Vagina (tissue), 2 donors: ENCODE measurements at regions not wholly inside any gene's neighbourhood (a gene's known extent, or its start where the extent isn't known, plus 50 kb on each side); places are given as distances from the start of the nearest gene placed in this dataset.

ENCODE experiments used
- DNase-seq, 2 donors: peaks; one replicate each; pipeline ENCODE4 v3.0.0-alpha.2; 2017; ENCODE audit errors: extremely low spot score in 2 of 2
- H3K27ac ChIP-seq: fragments of 200-600 bp; sonication (generic); one replicate; pipeline ENCODE4 v1.5.1; 2019
- H3K27me3 ChIP-seq: fragments of 200-600 bp; sonication (generic); one replicate; pipeline ENCODE4 v1.5.1; 2019
- H3K36me3 ChIP-seq, 2 donors: fragments of 200-600 bp; sonication (generic); one replicate each; pipeline ENCODE4 v1.5.1; 2017 to 2019
- H3K4me1 ChIP-seq: fragments of 200-600 bp; sonication (generic); one replicate; pipeline ENCODE4 v1.5.1; 2019
- H3K4me3 ChIP-seq, 2 donors: fragments of 200-600 bp; sonication (generic); 1 replicate in 1 of 2; 2 replicates in 1 of 2; pipeline ENCODE4 v1.5.1; 2016 to 2019
- H3K9me3 ChIP-seq: fragments of 200-600 bp; sonication (generic); one replicate; pipeline ENCODE4 v1.5.1; 2019
- CTCF ChIP-seq, 3 experiments: fragments of 450-650 bp in 2 of 3; fragments of 200-600 bp in 1 of 3; sonication (generic) in 1 of 3; IDR thresholded peaks; one replicate each; pipeline ENCODE4 v1.5.1; 2017 to 2019; ENCODE audit warnings: antibody characterized with exemption in 3 of 3, mild to moderate bottlenecking in 2 of 3, moderate library complexity in 2 of 3
- POLR2A ChIP-seq, 2 donors: fragments of 450-650 bp; IDR thresholded peaks; one replicate each; pipeline ENCODE4 v1.6.1; 2017; ENCODE audit warnings: antibody characterized with exemption in 2 of 2, mild to moderate bottlenecking in 2 of 2, moderate library complexity in 2 of 2
- POLR2AphosphoS5 ChIP-seq, 2 donors: sonication (generic); formaldehyde crosslinking; IDR thresholded peaks; one replicate each; pipeline ENCODE4 v1.9.0; 2017; ENCODE audit warnings: antibody characterized with exemption in 2 of 2, mild to moderate bottlenecking in 2 of 2, low read depth in 1 of 2; ENCODE audit not compliant: insufficient read depth in 1 of 2
- intact Hi-C: fragments of 100-400 bp; cut with DNase I; formaldehyde crosslinking; loops from one replicate; pipeline ENCODE4 v1.15.1; 2023

DNA sequence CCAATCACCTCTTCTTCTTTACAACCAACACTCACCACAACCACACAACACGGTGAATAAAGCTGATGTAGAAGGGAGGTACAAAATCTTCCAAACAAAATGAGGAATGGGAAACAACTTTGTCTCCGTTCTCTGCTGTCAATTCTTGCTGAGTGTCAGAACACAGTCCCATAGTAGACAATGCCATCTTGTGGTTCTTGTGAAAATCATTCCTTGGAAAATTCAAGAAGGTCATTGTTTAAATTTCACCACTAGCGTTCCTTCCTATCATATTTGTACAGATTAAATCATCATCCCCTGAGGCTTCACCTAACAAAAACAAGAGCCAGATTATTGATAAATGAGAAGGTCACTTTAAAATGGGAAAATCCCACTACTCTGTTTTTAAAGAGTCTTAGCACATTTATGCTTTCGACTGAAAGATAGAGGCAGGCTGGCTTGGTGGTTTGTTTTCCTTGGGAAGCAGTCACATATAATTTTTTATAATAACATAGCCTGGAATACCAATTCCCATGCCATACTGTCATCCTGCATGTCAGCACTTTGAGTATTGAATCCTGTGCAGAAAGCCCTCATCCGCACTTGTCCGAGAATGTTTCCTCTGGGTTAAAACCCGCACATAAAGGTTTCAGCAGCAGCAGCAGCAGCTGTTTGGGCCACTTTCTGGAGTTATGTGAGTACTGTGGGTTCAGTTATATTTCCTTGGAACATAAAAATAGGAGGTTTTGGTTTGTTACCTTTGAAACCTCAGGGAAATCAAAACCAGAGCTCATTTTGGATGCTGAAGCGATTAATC is 395.0 kb upstream of the SMARCA2 start:
- no peaks in the 10 kb centered on the region for H3K4me1 ChIP-seq
- no peak overlapping the region for H3K4me3 ChIP-seq
- DNase-seq, result no peak
- TF ChIP-seq POLR2A (IDR thresholded peaks at IDR 0.05) (no peak), POLR2AphosphoS5 (IDR thresholded peaks at IDR 0.05; ENCODE audit: insufficient read depth in 1 of 2, low read depth in 1 of 2) (no peak), CTCF (IDR thresholded peaks at IDR 0.05) (no peak)
- H3K27ac ChIP-seq, result no peak overlapping the region
- intact Hi-C loops, result no loop called here
- no peaks in the 10 kb centered on the region for H3K36me3 ChIP-seq
- H3K9me3 ChIP-seq, result no peaks in the 10 kb centered on the region
- no peaks in the 10 kb centered on the region for H3K27me3 ChIP-seq

- no peak for DNase-seq
- Histone ChIP-seq H3K27ac (no peak overlapping the region), H3K27me3 (no peaks in the 10 kb centered on the region), H3K4me3 (no peak overlapping the region), H3K36me3 (no peaks in the 10 kb centered on the region), H3K9me3 (no peaks in the 10 kb centered on the region), H3K4me1 (no peaks in the 10 kb centered on the region)
- no peak for TF ChIP-seq POLR2A (IDR thresholded peaks at IDR 0.05)
- intact Hi-C loops, result no loop called here
Measured at GRCh38 chr9:1637401-1637800, 377.7 kb upstream of the SMARCA2 start.

- Histone ChIP-seq H3K27me3 (no peaks in the 10 kb centered on the region), H3K27ac (no peak overlapping the region), H3K4me1 (no peaks in the 10 kb centered on the region), H3K4me3 (no peak overlapping the region), H3K36me3 (no peaks in the 10 kb centered on the region), H3K9me3 (no peaks in the 10 kb centered on the region)
- no peak for DNase-seq
- intact Hi-C loops, result no loop called here
- TF ChIP-seq POLR2AphosphoS5 (IDR thresholded peaks at IDR 0.05; ENCODE audit: insufficient read depth in 1 of 2, low read depth in 1 of 2) (no peak), POLR2A (IDR thresholded peaks at IDR 0.05) (no peak), CTCF (IDR thresholded peaks at IDR 0.05) (no peak)
Measured at GRCh38 chr9:1639166-1639565, 376.0 kb upstream of the SMARCA2 start.

- Histone ChIP-seq H3K36me3 (no peaks in the 10 kb centered on the region), H3K27me3 (no peaks in the 10 kb centered on the region), H3K4me3 (no peak overlapping the region), H3K9me3 (no peaks in the 10 kb centered on the region), H3K27ac (no peak overlapping the region), H3K4me1 (no peaks in the 10 kb centered on the region)
- intact Hi-C loops, result no loop called here
- TF ChIP-seq POLR2A (IDR thresholded peaks at IDR 0.05) (no peak), CTCF (IDR thresholded peaks at IDR 0.05) (no peak), POLR2AphosphoS5 (IDR thresholded peaks at IDR 0.05; ENCODE audit: insufficient read depth in 1 of 2, low read depth in 1 of 2) (no peak)
- no peak for DNase-seq
Measured at GRCh38 chr9:1647776-1648175, 367.4 kb upstream of the SMARCA2 start.

GRCh38 chr9:1653282-1653681 is 361.9 kb upstream of the SMARCA2 start:
- intact Hi-C loops, result no loop called here
- H3K4me3 ChIP-seq, result no peak overlapping the region
- TF ChIP-seq CTCF (IDR thresholded peaks at IDR 0.05), result no peak
- TF ChIP-seq POLR2A (IDR thresholded peaks at IDR 0.05), result no peak
- TF ChIP-seq POLR2AphosphoS5 (IDR thresholded peaks at IDR 0.05; ENCODE audit: insufficient read depth in 1 of 2, low read depth in 1 of 2), result no peak
- H3K27me3 ChIP-seq, result no peaks in the 10 kb centered on the region
- no peak overlapping the region for H3K27ac ChIP-seq
- no peaks in the 10 kb centered on the region for H3K4me1 ChIP-seq
- no peaks in the 10 kb centered on the region for H3K36me3 ChIP-seq
- no peaks in the 10 kb centered on the region for H3K9me3 ChIP-seq
- DNase-seq, result no peak
